HG03095 (cell line): ENCODE measurements at regions not wholly inside any gene's neighbourhood (a gene's known extent, or its start where the extent isn't known, plus 50 kb on each side); places are given as distances from the start of the nearest gene placed in this dataset.

Experiments used
- ATAC-seq: cut with Tn5 transposase; IDR thresholded peaks from one replicate; pipeline ENCODE4 v1.9.1; 2021; ENCODE audit warnings: moderate library complexity; ENCODE audit not compliant: unreplicated experiment

DNA sequence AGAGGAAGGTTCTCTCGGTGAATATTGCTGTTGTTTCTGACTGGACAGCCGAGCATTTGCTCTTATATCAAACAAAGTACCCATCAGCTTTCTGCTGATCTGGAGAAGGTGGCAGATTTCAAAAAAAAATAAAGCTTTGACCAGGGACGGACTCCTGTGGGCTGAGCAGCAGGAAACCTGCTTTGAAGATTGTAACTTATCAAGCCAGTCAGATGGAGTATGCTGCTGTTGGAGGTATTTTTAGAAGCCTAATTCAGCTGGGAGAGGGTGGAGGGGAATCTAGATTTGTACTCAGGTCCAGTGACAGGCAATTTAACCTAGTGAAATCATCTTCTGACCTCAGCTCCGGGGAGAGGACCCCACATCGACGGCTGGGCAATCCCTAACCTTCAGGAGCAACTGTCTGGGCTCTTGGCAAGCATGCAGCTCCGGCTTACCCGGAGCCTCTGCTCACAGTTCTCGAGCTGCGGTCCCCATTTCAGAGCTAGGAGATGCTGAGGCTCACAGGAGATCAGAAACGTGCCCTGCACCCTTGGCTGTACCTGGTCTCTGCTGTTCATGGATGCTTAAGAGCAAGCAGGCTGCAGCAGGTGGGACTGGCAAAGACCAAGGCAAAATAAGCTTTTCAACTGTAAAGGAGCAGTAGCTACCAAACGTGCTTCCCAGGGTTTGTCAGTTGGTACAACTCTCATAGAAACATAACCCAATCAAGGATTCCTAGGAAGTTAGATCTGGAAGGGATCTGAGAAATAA, 89.3 kb upstream of the ST8SIA2 start:
- ATAC-seq: no peak

GRCh38 chr15:92305343-92305742, 88.3 kb upstream of the ST8SIA2 start:
- ATAC-seq: no peak

- ATAC-seq: no peak
Observed at GRCh38 chr15:92306663-92307062, 87.0 kb upstream of the ST8SIA2 start.

GRCh38 chr15:92315144-92315543, 78.5 kb upstream of the ST8SIA2 start:
- no peak for ATAC-seq

DNA sequence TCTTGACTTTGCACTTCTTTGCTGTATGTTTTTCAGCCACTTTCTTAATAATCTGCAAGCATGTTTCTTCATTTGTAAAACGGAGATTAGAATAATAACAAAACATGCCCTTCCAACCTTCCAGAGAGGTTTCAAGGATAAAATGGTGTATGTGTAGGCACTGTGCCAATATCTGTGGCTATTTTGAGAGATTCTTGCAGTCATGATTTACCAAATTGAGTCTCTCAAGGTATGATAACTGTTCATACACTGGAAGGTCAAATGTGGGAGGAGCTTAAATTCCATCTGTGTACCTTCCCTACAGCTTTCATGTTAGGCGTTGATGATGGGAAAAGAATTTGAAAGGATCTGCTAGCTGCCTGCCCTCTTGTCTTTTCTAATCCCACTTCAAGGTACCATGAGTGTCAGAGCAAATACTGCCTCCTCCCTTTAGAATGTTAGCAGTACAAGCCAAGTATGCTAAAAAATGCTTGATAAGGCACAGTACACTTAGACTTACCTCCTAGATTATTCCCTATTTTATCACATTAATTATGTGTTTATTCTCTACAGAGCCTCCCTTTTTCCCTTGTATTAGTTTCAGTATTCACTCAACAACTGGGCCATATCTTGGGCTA, 78.0 kb upstream of the ST8SIA2 start:
- ATAC-seq: no peak

DNA sequence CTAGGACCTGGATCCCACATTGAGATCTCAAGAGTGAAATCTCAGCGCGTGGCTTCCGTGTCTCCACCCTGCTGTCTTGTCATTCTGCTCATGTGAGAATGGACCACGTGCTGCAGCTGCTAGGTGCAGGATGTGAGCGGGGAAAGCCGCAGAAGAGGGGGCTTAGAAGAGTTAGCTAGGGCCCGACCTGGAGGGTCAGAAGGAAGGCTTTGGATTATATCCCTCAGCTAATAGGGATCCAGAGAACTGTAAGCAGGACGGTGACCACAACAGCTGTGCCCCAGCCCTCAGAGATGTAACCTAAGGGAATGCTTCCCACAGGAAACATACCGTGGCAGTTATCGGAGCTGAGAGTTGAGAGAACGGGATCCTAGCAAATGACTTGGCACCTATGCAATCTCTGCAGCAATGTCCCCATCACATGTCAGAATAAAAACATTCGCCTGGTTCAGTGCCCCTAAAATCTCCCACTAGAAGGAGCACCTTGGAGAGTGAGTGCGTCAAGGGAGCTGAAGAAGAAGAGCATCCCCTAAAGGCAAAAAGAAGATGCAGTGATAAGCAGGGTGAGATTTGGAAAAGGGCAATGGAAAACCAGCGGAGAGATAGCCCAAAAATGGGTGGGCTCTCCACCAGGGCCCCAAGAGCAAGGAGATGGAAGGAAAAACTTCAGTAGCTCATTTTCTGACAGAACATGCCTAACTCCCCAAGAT, 76.9 kb upstream of the ST8SIA2 start:
- ATAC-seq: no peak

GRCh38 chr15:92320012-92320699, 73.5 kb upstream of the ST8SIA2 start:
- no peak for ATAC-seq

DNA sequence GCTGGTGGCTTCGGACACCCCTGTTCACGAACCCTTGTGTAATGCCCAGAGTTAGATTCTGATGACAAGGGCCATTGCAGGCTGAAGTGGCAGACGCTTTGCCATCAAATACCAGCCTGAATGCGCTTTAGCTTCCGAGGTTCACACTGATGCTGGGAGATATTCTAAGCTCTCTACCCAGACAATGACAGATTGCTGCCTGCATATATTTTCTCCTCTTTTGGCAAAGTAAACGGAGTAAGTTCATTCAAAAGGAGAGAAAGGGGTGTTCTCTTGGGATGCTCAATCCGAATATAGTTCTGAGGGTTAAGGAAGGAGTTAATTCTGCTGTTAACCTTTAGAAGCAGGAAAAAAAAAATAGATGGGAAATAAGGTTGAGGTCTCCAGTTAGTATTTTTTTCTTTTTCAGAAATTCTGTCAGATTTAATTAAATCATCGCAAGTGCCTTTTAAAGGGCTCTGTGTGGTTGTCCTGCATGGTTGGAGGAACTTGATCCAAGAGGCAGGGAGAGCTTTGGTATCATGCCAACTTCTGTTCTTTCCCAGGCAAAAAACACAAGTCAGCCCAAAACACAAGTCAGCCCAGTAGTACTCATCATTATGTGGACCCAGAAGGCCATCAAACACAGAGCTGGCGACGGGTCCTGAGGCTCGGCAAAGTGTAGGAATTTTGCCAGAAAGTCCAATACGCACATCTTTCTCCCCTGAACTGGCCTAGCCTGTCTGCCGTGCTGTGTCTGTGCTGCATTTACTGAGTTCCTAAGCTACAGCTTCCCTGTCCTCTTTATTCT, 70.9 kb upstream of the ST8SIA2 start:
- ATAC-seq: no peak

DNA sequence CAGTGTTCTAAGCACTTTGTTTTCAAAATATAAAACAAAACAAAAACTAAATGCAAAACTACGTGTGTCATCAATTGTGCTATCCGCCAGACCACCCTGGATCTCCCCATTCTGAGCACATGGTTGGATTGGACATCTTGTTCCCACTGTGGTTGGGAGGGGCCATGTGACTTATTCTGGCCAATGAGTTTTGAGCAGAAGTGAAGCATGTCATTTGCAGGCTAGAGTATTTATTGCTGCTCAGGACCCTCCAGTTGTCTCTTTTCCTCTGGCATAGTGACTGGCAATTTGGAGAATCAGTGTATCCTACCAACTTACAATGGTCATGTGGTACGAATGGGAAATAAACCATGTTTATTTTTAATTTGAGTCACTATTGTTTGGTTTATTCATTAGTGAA, 70.2 kb upstream of the ST8SIA2 start:
- no peak for ATAC-seq

DNA sequence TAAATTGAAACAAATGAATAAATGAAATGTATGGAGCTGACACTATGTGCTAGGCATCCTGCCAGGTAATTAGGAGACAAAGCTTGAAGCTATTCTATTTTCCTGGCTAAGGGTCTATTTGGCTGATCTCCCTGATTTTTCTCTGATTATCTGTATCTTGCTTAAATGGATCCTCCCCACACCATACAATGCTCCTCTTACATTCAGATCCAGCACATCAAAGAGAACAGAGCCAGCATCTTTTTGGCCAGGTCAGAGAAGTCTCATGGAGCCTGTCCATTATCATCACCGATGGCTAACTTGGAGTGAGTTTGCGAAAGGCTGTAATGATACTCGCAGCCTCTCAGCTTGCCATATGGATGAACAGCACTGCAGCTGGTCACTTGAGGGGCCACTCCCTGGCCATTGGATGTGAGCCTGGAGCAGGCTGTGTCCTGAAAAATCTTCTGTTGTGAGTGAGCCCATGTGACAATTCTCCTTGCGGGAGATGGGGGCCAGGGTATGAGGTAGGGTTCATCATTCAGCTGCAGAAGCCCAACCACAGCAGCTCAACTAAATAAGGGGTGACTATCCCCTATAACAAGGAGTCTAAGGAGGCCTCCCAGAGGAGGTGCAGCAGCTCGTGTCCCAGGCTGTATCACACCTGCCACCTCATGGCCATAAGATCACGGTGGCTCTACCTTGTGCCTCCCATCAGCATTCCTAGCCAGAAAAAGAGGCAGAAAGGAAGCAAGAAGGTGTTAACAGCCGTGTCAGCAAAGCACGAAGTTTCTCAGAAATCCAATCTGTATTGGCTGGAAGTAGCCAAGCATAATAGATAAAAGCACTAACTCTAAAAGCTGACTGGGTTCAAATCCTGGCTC, 69.3 kb upstream of the ST8SIA2 start:
- ATAC-seq: no peak

- ATAC-seq: no peak
Observed at GRCh38 chr15:92326236-92326635, 67.4 kb upstream of the ST8SIA2 start.

DNA sequence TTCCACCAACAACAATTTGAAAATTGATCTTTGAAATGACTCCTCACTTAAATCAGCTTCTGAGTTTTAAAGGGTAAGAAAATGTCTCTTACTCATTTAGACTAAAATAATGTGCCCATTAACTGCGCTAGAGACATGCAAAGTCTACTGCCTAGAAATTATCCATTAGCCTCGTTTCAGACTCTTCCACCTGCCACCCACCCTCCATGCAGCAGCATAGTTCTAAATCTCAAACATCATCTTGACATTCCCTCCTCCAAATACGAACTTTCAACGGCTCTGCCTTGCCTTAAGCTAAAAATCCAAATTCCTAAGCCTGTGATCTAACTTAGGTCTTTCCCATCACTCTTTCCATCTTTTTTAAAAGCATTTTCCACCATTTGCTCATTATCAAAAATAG, 66.6 kb upstream of the ST8SIA2 start:
- ATAC-seq: no peak

GRCh38 chr15:92328207-92328606, 65.5 kb upstream of the ST8SIA2 start:
- ATAC-seq: no peak

- no peak for ATAC-seq
Observed at GRCh38 chr15:92332125-92332899, 61.4 kb upstream of the ST8SIA2 start.

DNA sequence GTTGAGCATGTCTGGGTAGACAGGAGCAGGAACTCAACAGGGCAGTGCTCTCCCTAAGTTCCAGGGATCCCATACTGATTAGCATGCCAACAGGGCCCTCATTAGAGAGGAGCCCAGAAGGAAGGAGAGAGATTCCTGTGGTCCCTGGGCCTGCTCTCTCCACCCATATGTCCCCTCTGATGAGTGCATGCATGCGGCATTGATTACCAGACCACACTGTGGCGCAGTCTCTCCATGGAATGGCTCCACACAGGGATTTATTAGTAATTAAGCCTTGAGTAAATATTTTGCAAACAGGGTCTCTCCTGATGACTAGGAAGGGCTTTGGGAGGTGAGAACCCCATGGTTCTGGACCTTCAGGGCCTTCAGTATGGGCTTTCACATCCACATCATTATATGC, 60.0 kb upstream of the ST8SIA2 start:
- ATAC-seq: no peak

GRCh38 chr15:92336419-92336987, 57.2 kb upstream of the ST8SIA2 start:
- no peak for ATAC-seq

DNA sequence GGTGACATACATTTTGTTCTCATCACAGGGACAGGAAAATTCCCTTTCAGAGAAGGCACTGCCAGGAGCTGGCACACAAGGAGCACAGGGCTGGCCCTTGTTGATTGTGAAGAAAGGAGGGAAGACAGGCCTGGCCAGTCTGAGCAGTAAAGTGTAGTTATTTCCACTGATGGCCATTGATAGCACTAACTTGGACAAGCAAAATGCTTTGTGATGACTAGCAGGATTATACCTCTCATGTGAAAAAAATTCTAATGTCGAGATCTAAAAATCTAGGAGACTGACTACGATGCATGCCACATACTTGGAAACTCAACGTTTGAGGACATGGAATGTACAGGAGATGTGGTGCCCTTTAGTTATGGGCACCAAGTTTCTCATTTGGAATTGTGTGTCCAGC, 54.3 kb upstream of the ST8SIA2 start:
- ATAC-seq: no peak
